ENCODE measurements at regions not wholly inside any gene's neighbourhood (a gene's known extent, or its start where the extent isn't known, plus 50 kb on each side); places are given as distances from the start of the nearest gene placed in this dataset.

- DNase-seq (no peak), ATAC-seq (no peak)
Observed at GRCh38 chr10:28965937-28966336, 288.6 kb downstream of the BAMBI start.

GRCh38 chr10:28967031-28967430 is 289.7 kb downstream of the BAMBI start:
- DNase-seq (no peak), ATAC-seq (no peak)

GRCh38 chr10:28969413-28969812 is 292.1 kb downstream of the BAMBI start:
- no peak for DNase-seq
- ATAC-seq: no peak

- DNase-seq (no peak), ATAC-seq (no peak)
Observed at GRCh38 chr10:28970231-28970630, 292.9 kb downstream of the BAMBI start.

- no peak for DNase-seq
- no peak for ATAC-seq
Observed at GRCh38 chr10:28971255-28971654, 293.9 kb downstream of the BAMBI start.

GRCh38 chr10:28971764-28972163 is 294.4 kb downstream of the BAMBI start:
- DNase-seq (no peak), ATAC-seq (no peak)

- ATAC-seq (no peak), DNase-seq (no peak)
Observed at GRCh38 chr10:28973309-28973972, 296.1 kb downstream of the BAMBI start.

GRCh38 chr10:28975891-28976531 is 298.7 kb downstream of the BAMBI start:
- no peak for DNase-seq
- no peak for ATAC-seq

- DNase-seq (no peak), ATAC-seq (no peak)
Observed at GRCh38 chr10:28977518-28977917, 300.2 kb downstream of the BAMBI start.

- ATAC-seq: no peak
- DNase-seq: no peak
Observed at GRCh38 chr10:28980264-28980663, 302.9 kb downstream of the BAMBI start.

GRCh38 chr10:28981007-28981406 is 303.7 kb downstream of the BAMBI start:
- no peak for ATAC-seq
- no peak for DNase-seq

- ATAC-seq: no peak
- DNase-seq: no peak
Observed at GRCh38 chr10:28982974-28983373, 305.7 kb downstream of the BAMBI start.

- no peak for DNase-seq
- ATAC-seq: no peak
Observed at GRCh38 chr10:28983799-28984198, 305.1 kb upstream of the LYZL1 start.

GRCh38 chr10:28984431-28984830 is 304.4 kb upstream of the LYZL1 start:
- no peak for ATAC-seq
- no peak for DNase-seq

GRCh38 chr10:28985137-28985885 is 303.6 kb upstream of the LYZL1 start:
- DNase-seq: no peak
- no peak for ATAC-seq

GRCh38 chr10:28986117-28986792 is 302.6 kb upstream of the LYZL1 start:
- DNase-seq: no peak

GRCh38 chr10:28986856-28987255 is 302.0 kb upstream of the LYZL1 start:
- no peak for DNase-seq
- no peak for ATAC-seq

More at GRCh38 chr10:28986117-28986792, 302.6 kb upstream of the LYZL1 start:
- ATAC-seq: no peak

GRCh38 chr10:28987555-28988320 is 301.1 kb upstream of the LYZL1 start:
- no peak for DNase-seq
- no peak for ATAC-seq

GRCh38 chr10:28988980-28989379 is 299.9 kb upstream of the LYZL1 start:
- no peak for ATAC-seq

GRCh38 chr10:28991333-28992270 is 297.3 kb upstream of the LYZL1 start:
- ATAC-seq (no peak), DNase-seq (peak; percentile 44)

More at GRCh38 chr10:28988980-28989379, 299.9 kb upstream of the LYZL1 start:
- no peak for DNase-seq

GRCh38 chr10:28993056-28993455 is 295.8 kb upstream of the LYZL1 start:
- ATAC-seq: no peak
- DNase-seq: no peak

All from stimulated activated naive CD8-positive, alpha-beta T cell treated with anti-CD3 and anti-CD28 coated beads, Interleukin-15, Interleukin-2, amounts not matched to agents 100 U/mL and 50 U/mL, for 24 hours (primary cell).